ENCODE measurements at regions not wholly inside any gene's neighbourhood (a gene's known extent, or its start where the extent isn't known, plus 50 kb on each side); places are given as distances from the start of the nearest gene placed in this dataset.

- Mint-ChIP-seq H3K36me3 (ENCODE audit: low read depth) (no peaks in the 10 kb centered on the region), H3K9me3 (no peaks in the 10 kb centered on the region), H3K27ac (no peak overlapping the region), H3K4me3 (no peak overlapping the region), H3K4me1 (peaks cover 37% of the 10 kb centered on the region), H3K27me3 (ENCODE audit: insufficient read depth, low read depth, poor library complexity) (peaks cover 2% of the 10 kb centered on the region)
- no peaks in the 10 kb centered on the region for H3K36me3 ChIP-seq (ENCODE audit: insufficient read depth)
- H3F3A ChIP-seq (replicated peaks; ENCODE audit: low read depth) = no peaks in the 10 kb centered on the region
- H3K27me3 ChIP-seq (ENCODE audit: insufficient read depth) = no peaks in the 10 kb centered on the region
- no peaks in the 10 kb centered on the region for H3K9me2 ChIP-seq (ENCODE audit: insufficient read depth)
- DNase-seq (ENCODE audit: low spot score) (no peak), ATAC-seq (no peak)
- no peak for TF ChIP-seq STAT1 (IDR thresholded peaks at IDR 0.05; ENCODE audit: unreplicated experiment)
- no peak for TF ChIP-seq EZH2 (IDR thresholded peaks at IDR 0.05; ENCODE audit: low read depth, unreplicated experiment)
- TF ChIP-seq ETS1 (IDR thresholded peaks at IDR 0.05) = no peak
- TF ChIP-seq EZH2phosphoT487 (IDR thresholded peaks at IDR 0.05; ENCODE audit: unreplicated experiment) = no peak
- TF ChIP-seq ZNF331 (CRISPR knock-in tag; IDR thresholded peaks at IDR 0.05; ENCODE audit: low read depth) = no peak
- no peak for TF ChIP-seq POLR2AphosphoS5 (IDR thresholded peaks at IDR 0.05; ENCODE audit: low read depth)
- no peak for TF ChIP-seq ZNF462 (CRISPR knock-in tag; IDR thresholded peaks at IDR 0.05)
- no peak for TF ChIP-seq ZNF114 (CRISPR knock-in tag; IDR thresholded peaks at IDR 0.05)
- TF ChIP-seq CREB1 (CRISPR knock-in tag; IDR thresholded peaks at IDR 0.05; ENCODE audit: low read depth) = no peak
- TF ChIP-seq REST (IDR thresholded peaks at IDR 0.05; ENCODE audit: unreplicated experiment) = no peak
- TF ChIP-seq NANOG (IDR thresholded peaks at IDR 0.05; ENCODE audit: borderline replicate concordance) = no peak
- no peak for TF ChIP-seq JUNB (IDR thresholded peaks at IDR 0.05; ENCODE audit: unreplicated experiment)
- TF ChIP-seq CTCF (conservative IDR thresholded peaks at IDR 0.05; ENCODE audit: low read depth in 2 of 2) = no peak
- no peak overlapping the region for H3K27ac ChIP-seq (ENCODE audit: low read depth)
- H3K4me3 ChIP-seq = no peak overlapping the region
- H3K4me2 ChIP-seq = no peak overlapping the region
- H4K20me1 ChIP-seq (replicated peaks; ENCODE audit: insufficient read depth) = no peaks in the 10 kb centered on the region
- H3K4me1 ChIP-seq (ENCODE audit: insufficient read depth) = peaks cover 30% of the 10 kb centered on the region
- no peaks in the 10 kb centered on the region for H3K79me2 ChIP-seq (replicated peaks; ENCODE audit: insufficient read depth)
- H2AFZ ChIP-seq = no peak overlapping the region
Observed at GRCh38 chr16:54815177-54815576, 115.5 kb upstream of the IRX5 start.
